Activated naive CD8-positive, alpha-beta T cell treated with anti-CD3 and anti-CD28 coated beads, Interleukin-2, amount 10 ng/mL, durations not matched to agents 7 days and 5 days (primary cell): ENCODE measurements at regions not wholly inside any gene's neighbourhood (a gene's known extent, or its start where the extent isn't known, plus 50 kb on each side); places are given as distances from the start of the nearest gene placed in this dataset.

Source experiments
- ATAC-seq: fragments of 150-1000 bp; cut with Tn5 transposase; one replicate; pipeline ENCODE4 v1.10.0; 2021; ENCODE audit warnings: low read depth, moderate library complexity
- POLR2A ChIA-PET: fragments of 350-600 bp; sonication (Branson Sonifier 250); formaldehyde crosslinking; loops from one replicate; lab custom pipeline; 2021; ENCODE audit warnings: antibody characterized with exemption; lab: Charles Lee
- DNase-seq: peaks from one replicate; pipeline ENCODE4 v3.0.0; 2021
- H3K27ac Mint-ChIP-seq: one replicate; pipeline ENCODE4 v1.8.0; 2022; ENCODE audit warnings: mild to moderate bottlenecking, mixed read lengths
- H3K27me3 Mint-ChIP-seq: one replicate; pipeline ENCODE4 v1.8.0; 2022; ENCODE audit warnings: mild to moderate bottlenecking, moderate library complexity, mixed read lengths
- H3K36me3 Mint-ChIP-seq: one replicate; pipeline ENCODE4 v1.8.0; 2021; ENCODE audit warnings: mild to moderate bottlenecking, mixed read lengths
- H3K4me1 Mint-ChIP-seq: one replicate; pipeline ENCODE4 v1.8.0; 2021; ENCODE audit warnings: mixed read lengths
- H3K4me3 Mint-ChIP-seq: one replicate; pipeline ENCODE4 v1.8.0; 2022; ENCODE audit warnings: mild to moderate bottlenecking, moderate library complexity, mixed read lengths
- H3K9me3 Mint-ChIP-seq: one replicate; pipeline ENCODE4 v1.8.0; 2021; ENCODE audit warnings: mixed read lengths

- no peak for ATAC-seq
Measured at GRCh38 chr12:115817389-115817788, 460.1 kb downstream of the MED13L start.

GRCh38 chr12:115815924-115816323, 461.6 kb downstream of the MED13L start:
- Mint-ChIP-seq H3K27me3 (no peaks in the 10 kb centered on the region), H3K4me1 (no peaks in the 10 kb centered on the region), H3K9me3 (no peaks in the 10 kb centered on the region), H3K36me3 (no peaks in the 10 kb centered on the region), H3K4me3 (no peak overlapping the region), H3K27ac (no peak overlapping the region)
- DNase-seq, result no peak
- ATAC-seq, result no peak
- POLR2A ChIA-PET, result no interaction called here

More at GRCh38 chr12:115817389-115817788, 460.1 kb downstream of the MED13L start:
- no peaks in the 10 kb centered on the region for H3K36me3 Mint-ChIP-seq
- peaks cover 3% of the 10 kb centered on the region for H3K27me3 Mint-ChIP-seq
- no peak for DNase-seq
- H3K27ac Mint-ChIP-seq, result no peak overlapping the region
- no peaks in the 10 kb centered on the region for H3K4me1 Mint-ChIP-seq
- H3K9me3 Mint-ChIP-seq, result no peaks in the 10 kb centered on the region
- H3K4me3 Mint-ChIP-seq, result no peak overlapping the region
- POLR2A ChIA-PET, result interaction anchor here (0.6 kb wide), 1 partner anchor 795 kb away, joined by 3 read pairs; no protein-coding TSS in a partner anchor

- ATAC-seq (no peak), DNase-seq (no peak)
- POLR2A ChIA-PET, result no interaction called here
- Mint-ChIP-seq H3K4me1 (no peaks in the 10 kb centered on the region), H3K9me3 (no peaks in the 10 kb centered on the region), H3K27ac (no peak overlapping the region), H3K36me3 (no peaks in the 10 kb centered on the region), H3K27me3 (no peaks in the 10 kb centered on the region), H3K4me3 (no peak overlapping the region)
Measured at GRCh38 chr12:115813256-115813655, 464.2 kb downstream of the MED13L start.

GRCh38 chr12:115811929-115812328, 465.6 kb downstream of the MED13L start:
- H3K4me1 Mint-ChIP-seq, result no peaks in the 10 kb centered on the region
- H3K36me3 Mint-ChIP-seq, result no peaks in the 10 kb centered on the region
- no peaks in the 10 kb centered on the region for H3K9me3 Mint-ChIP-seq
- H3K27me3 Mint-ChIP-seq, result no peaks in the 10 kb centered on the region
- no peak overlapping the region for H3K4me3 Mint-ChIP-seq
- DNase-seq (no peak), ATAC-seq (no peak)
- no peak overlapping the region for H3K27ac Mint-ChIP-seq
- POLR2A ChIA-PET, result no interaction called here

- no peaks in the 10 kb centered on the region for H3K9me3 Mint-ChIP-seq
- no peaks in the 10 kb centered on the region for H3K4me1 Mint-ChIP-seq
- DNase-seq (no peak), ATAC-seq (no peak)
- H3K4me3 Mint-ChIP-seq, result no peak overlapping the region
- no peaks in the 10 kb centered on the region for H3K36me3 Mint-ChIP-seq
- H3K27ac Mint-ChIP-seq, result no peak overlapping the region
- POLR2A ChIA-PET, result no interaction called here
- no peaks in the 10 kb centered on the region for H3K27me3 Mint-ChIP-seq
Measured at GRCh38 chr12:115811045-115811444, 466.4 kb downstream of the MED13L start.

- Mint-ChIP-seq H3K4me3 (no peak overlapping the region), H3K4me1 (no peaks in the 10 kb centered on the region), H3K27ac (no peak overlapping the region), H3K27me3 (no peaks in the 10 kb centered on the region), H3K36me3 (no peaks in the 10 kb centered on the region), H3K9me3 (no peaks in the 10 kb centered on the region)
- ATAC-seq (no peak), DNase-seq (no peak)
- POLR2A ChIA-PET, result no interaction called here
Measured at GRCh38 chr12:115810122-115810901, 467.2 kb downstream of the MED13L start.

GRCh38 chr12:115806000-115806399, 471.5 kb downstream of the MED13L start:
- DNase-seq (no peak), ATAC-seq (no peak)
- Mint-ChIP-seq H3K9me3 (no peaks in the 10 kb centered on the region), H3K36me3 (no peaks in the 10 kb centered on the region), H3K4me3 (no peak overlapping the region), H3K27ac (no peak overlapping the region), H3K4me1 (no peaks in the 10 kb centered on the region), H3K27me3 (no peaks in the 10 kb centered on the region)
- POLR2A ChIA-PET, result no interaction called here

GRCh38 chr12:115802767-115803166, 474.7 kb downstream of the MED13L start:
- ATAC-seq, result no peak
- no peak overlapping the region for H3K27ac Mint-ChIP-seq
- POLR2A ChIA-PET, result no interaction called here
- H3K27me3 Mint-ChIP-seq, result no peaks in the 10 kb centered on the region
- H3K9me3 Mint-ChIP-seq, result peaks cover 1% of the 10 kb centered on the region
- H3K36me3 Mint-ChIP-seq, result no peaks in the 10 kb centered on the region
- H3K4me3 Mint-ChIP-seq, result no peak overlapping the region
- DNase-seq, result no peak
- no peaks in the 10 kb centered on the region for H3K4me1 Mint-ChIP-seq

GRCh38 chr12:115801871-115802270, 475.6 kb downstream of the MED13L start:
- Mint-ChIP-seq H3K4me1 (no peaks in the 10 kb centered on the region), H3K27me3 (no peaks in the 10 kb centered on the region), H3K27ac (no peak overlapping the region), H3K36me3 (no peaks in the 10 kb centered on the region), H3K9me3 (peaks cover 1% of the 10 kb centered on the region), H3K4me3 (no peak overlapping the region)
- ATAC-seq, result no peak
- no peak for DNase-seq
- POLR2A ChIA-PET, result no interaction called here

GRCh38 chr12:115799610-115800009, 477.9 kb downstream of the MED13L start:
- Mint-ChIP-seq H3K27ac (no peak overlapping the region), H3K9me3 (peaks cover 1% of the 10 kb centered on the region), H3K4me3 (no peak overlapping the region), H3K27me3 (no peaks in the 10 kb centered on the region), H3K4me1 (no peaks in the 10 kb centered on the region), H3K36me3 (no peaks in the 10 kb centered on the region)
- ATAC-seq (no peak), DNase-seq (no peak)
- POLR2A ChIA-PET, result no interaction called here

GRCh38 chr12:115798309-115798917, 479.1 kb downstream of the MED13L start:
- no peaks in the 10 kb centered on the region for H3K36me3 Mint-ChIP-seq
- no peak for ATAC-seq
- no peaks in the 10 kb centered on the region for H3K27me3 Mint-ChIP-seq
- H3K9me3 Mint-ChIP-seq, result peaks cover 1% of the 10 kb centered on the region
- no peak overlapping the region for H3K27ac Mint-ChIP-seq
- no peaks in the 10 kb centered on the region for H3K4me1 Mint-ChIP-seq
- POLR2A ChIA-PET, result no interaction called here
- no peak for DNase-seq
- no peak overlapping the region for H3K4me3 Mint-ChIP-seq

GRCh38 chr12:115794659-115795081, 482.8 kb downstream of the MED13L start:
- Mint-ChIP-seq H3K36me3 (no peaks in the 10 kb centered on the region), H3K27ac (no peak overlapping the region), H3K4me1 (no peaks in the 10 kb centered on the region), H3K9me3 (peaks cover 2% of the 10 kb centered on the region), H3K27me3 (peaks cover 2% of the 10 kb centered on the region), H3K4me3 (no peak overlapping the region)
- ATAC-seq, result no peak
- DNase-seq, result no peak
- POLR2A ChIA-PET, result no interaction called here

GRCh38 chr12:115791331-115791730, 486.2 kb downstream of the MED13L start:
- peaks cover 2% of the 10 kb centered on the region for H3K27me3 Mint-ChIP-seq
- no peaks in the 10 kb centered on the region for H3K36me3 Mint-ChIP-seq
- no peaks in the 10 kb centered on the region for H3K4me1 Mint-ChIP-seq
- no peak overlapping the region for H3K4me3 Mint-ChIP-seq
- H3K9me3 Mint-ChIP-seq, result peaks cover 2% of the 10 kb centered on the region
- DNase-seq (no peak), ATAC-seq (no peak)
- POLR2A ChIA-PET, result no interaction called here
- no peak overlapping the region for H3K27ac Mint-ChIP-seq

- H3K4me3 Mint-ChIP-seq, result no peak overlapping the region
- H3K27me3 Mint-ChIP-seq, result peaks cover 2% of the 10 kb centered on the region
- ATAC-seq, result no peak
- H3K36me3 Mint-ChIP-seq, result no peaks in the 10 kb centered on the region
- POLR2A ChIA-PET, result no interaction called here
- no peak overlapping the region for H3K27ac Mint-ChIP-seq
- H3K4me1 Mint-ChIP-seq, result no peaks in the 10 kb centered on the region
- DNase-seq, result no peak
- H3K9me3 Mint-ChIP-seq, result peaks cover 2% of the 10 kb centered on the region
Measured at GRCh38 chr12:115790526-115790925, 487.0 kb downstream of the MED13L start.
